ENCODE measurements at regions not wholly inside any gene's neighbourhood (a gene's known extent, or its start where the extent isn't known, plus 50 kb on each side); places are given as distances from the start of the nearest gene placed in this dataset.

- H3K4me1 ChIP-seq (ENCODE audit: control insufficient read depth, insufficient read depth, low read length), result no peaks in the 10 kb centered on the region
- H3K36me3 ChIP-seq (ENCODE audit: insufficient read depth, low read length), result no peaks in the 10 kb centered on the region
- no peaks in the 10 kb centered on the region for H3K9me3 ChIP-seq (replicated peaks; ENCODE audit: low read length)
- no peak overlapping the region for H3K4me3 ChIP-seq (ENCODE audit: low read length)
- no peaks in the 10 kb centered on the region for H3K27me3 ChIP-seq (ENCODE audit: control insufficient read depth, insufficient read depth, low read length)
- no peak overlapping the region for H3K9ac ChIP-seq (ENCODE audit: low read depth, low read length)
- H3K4me2 ChIP-seq (ENCODE audit: low read length), result no peak overlapping the region
Observed at GRCh38 chr4:11768251-11768972, 339.7 kb upstream of the HS3ST1 start.

- Histone ChIP-seq H3K36me3 (ENCODE audit: insufficient read depth, low read length) (no peaks in the 10 kb centered on the region), H3K4me2 (ENCODE audit: low read length) (no peak overlapping the region)
Observed at GRCh38 chr4:11765849-11766453, 337.3 kb upstream of the HS3ST1 start.

GRCh38 chr4:11748164-11748872 is 319.6 kb upstream of the HS3ST1 start:
- no peaks in the 10 kb centered on the region for H3K36me3 ChIP-seq (ENCODE audit: insufficient read depth, low read length)
- no peaks in the 10 kb centered on the region for H3K9me3 ChIP-seq (replicated peaks; ENCODE audit: low read length)
- H3K9ac ChIP-seq (ENCODE audit: low read depth, low read length), result peak overlapping the region; percentile 43
- peaks cover 36% of the 10 kb centered on the region for H3K4me1 ChIP-seq (ENCODE audit: control insufficient read depth, insufficient read depth, low read length)
- no peaks in the 10 kb centered on the region for H3K27me3 ChIP-seq (ENCODE audit: control insufficient read depth, insufficient read depth, low read length)
- H3K4me2 ChIP-seq (ENCODE audit: low read length), result peak overlapping the region; percentile 71
- H3K4me3 ChIP-seq (ENCODE audit: low read length), result peak overlapping the region; percentile 46

More at GRCh38 chr4:11765849-11766453, 337.3 kb upstream of the HS3ST1 start:
- H3K9ac ChIP-seq (ENCODE audit: low read depth, low read length), result no peak overlapping the region
- H3K27me3 ChIP-seq (ENCODE audit: control insufficient read depth, insufficient read depth, low read length), result no peaks in the 10 kb centered on the region
- H3K9me3 ChIP-seq (replicated peaks; ENCODE audit: low read length), result no peaks in the 10 kb centered on the region
- no peak overlapping the region for H3K4me3 ChIP-seq (ENCODE audit: low read length)
- no peaks in the 10 kb centered on the region for H3K4me1 ChIP-seq (ENCODE audit: control insufficient read depth, insufficient read depth, low read length)

DNA sequence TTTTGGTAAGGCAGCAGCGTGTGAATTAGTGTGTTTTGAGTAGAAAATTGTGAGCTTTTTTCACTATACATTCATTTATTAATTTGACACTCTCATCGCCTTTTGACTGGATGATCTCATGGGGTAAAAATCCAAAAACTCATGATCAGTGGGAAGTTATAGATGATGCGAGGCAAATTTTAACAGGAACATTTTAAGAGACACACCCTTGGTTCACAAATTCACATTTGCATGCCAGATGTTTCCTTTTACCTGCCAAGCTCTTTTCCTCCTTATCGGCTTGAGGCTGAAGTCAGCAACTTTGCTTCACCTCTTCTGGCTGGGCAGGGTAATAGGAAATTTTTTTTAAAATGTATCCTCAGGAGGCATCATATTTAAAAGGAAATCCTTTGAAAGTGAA is 318.0 kb upstream of the HS3ST1 start:
- Histone ChIP-seq H3K4me1 (ENCODE audit: control insufficient read depth, insufficient read depth, low read length) (peaks cover 43% of the 10 kb centered on the region), H3K9ac (ENCODE audit: low read depth, low read length) (no peak overlapping the region), H3K27me3 (ENCODE audit: control insufficient read depth, insufficient read depth, low read length) (no peaks in the 10 kb centered on the region), H3K4me2 (ENCODE audit: low read length) (no peak overlapping the region), H3K9me3 (replicated peaks; ENCODE audit: low read length) (no peaks in the 10 kb centered on the region), H3K36me3 (ENCODE audit: insufficient read depth, low read length) (no peaks in the 10 kb centered on the region), H3K4me3 (ENCODE audit: low read length) (no peak overlapping the region)

DNA sequence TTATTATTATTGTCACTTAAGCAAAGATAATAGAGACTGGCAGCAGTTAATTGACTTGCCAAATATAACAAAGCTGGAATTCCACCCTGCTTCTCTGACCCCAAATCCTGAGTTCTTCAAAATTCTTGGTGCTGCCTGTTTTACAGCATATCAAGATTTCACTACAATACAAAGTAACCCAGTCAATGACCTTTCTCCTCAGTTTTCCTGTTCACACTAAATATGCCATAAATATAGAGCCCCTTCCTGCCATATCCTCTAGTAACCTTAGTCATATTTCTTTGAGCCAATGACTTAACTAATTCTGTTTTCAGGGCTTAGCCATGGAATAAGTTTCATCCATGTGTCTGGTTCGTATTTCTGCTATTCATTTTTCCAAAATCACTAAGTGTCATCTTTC is 315.3 kb upstream of the HS3ST1 start:
- Histone ChIP-seq H3K9me3 (replicated peaks; ENCODE audit: low read length) (no peaks in the 10 kb centered on the region), H3K36me3 (ENCODE audit: insufficient read depth, low read length) (no peaks in the 10 kb centered on the region), H3K4me3 (ENCODE audit: low read length) (no peak overlapping the region), H3K4me1 (ENCODE audit: control insufficient read depth, insufficient read depth, low read length) (peaks cover 43% of the 10 kb centered on the region), H3K27me3 (ENCODE audit: control insufficient read depth, insufficient read depth, low read length) (no peaks in the 10 kb centered on the region), H3K9ac (ENCODE audit: low read depth, low read length) (no peak overlapping the region), H3K4me2 (ENCODE audit: low read length) (peak overlapping the region; percentile 11)

DNA sequence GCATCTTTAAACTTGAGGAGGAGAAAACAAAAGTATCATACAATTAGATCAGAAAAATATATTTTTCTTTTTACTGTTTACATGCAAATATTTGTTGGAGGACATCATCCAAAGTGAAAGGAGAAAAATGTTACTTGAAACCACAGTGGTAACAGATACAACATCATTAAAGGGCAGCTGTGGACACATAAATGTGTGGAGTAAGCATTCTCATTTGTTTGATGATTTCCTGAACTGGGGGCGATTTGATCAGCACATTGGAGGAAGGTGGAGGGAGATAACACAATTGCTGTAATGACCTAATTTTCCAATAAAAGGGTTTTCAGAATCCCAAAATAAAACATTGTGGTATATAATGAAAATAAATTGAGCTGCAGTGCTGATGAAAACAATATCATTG is 314.5 kb upstream of the HS3ST1 start:
- peaks cover 40% of the 10 kb centered on the region for H3K4me1 ChIP-seq (ENCODE audit: control insufficient read depth, insufficient read depth, low read length)
- H3K9ac ChIP-seq (ENCODE audit: low read depth, low read length), result no peak overlapping the region
- no peak overlapping the region for H3K4me3 ChIP-seq (ENCODE audit: low read length)
- peak overlapping the region; percentile 11 for H3K4me2 ChIP-seq (ENCODE audit: low read length)
- no peaks in the 10 kb centered on the region for H3K9me3 ChIP-seq (replicated peaks; ENCODE audit: low read length)
- H3K36me3 ChIP-seq (ENCODE audit: insufficient read depth, low read length), result no peaks in the 10 kb centered on the region
- no peaks in the 10 kb centered on the region for H3K27me3 ChIP-seq (ENCODE audit: control insufficient read depth, insufficient read depth, low read length)

DNA sequence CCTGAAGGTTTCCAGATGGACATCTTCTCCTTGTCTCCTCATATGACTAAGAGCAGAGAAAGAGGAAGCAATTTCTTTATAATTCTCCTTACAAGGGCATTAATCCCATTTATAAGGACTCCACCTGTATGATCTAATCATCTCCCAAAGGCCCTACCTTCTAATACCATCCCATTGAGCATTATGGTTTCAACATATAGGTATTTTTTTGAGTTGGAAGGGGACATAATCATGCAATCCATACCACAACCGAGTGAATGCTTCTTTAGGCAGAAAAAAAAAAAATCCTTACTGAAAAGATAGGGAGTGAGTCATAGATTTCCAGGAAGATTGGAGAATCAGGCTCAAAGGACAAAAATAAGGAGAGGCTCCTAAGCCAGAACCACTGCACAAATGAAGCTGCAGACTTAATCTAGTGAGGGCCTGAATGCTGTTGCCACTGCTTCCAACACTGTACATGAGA is 312.5 kb upstream of the HS3ST1 start:
- Histone ChIP-seq H3K9me3 (replicated peaks; ENCODE audit: low read length) (no peaks in the 10 kb centered on the region), H3K4me2 (ENCODE audit: low read length) (no peak overlapping the region), H3K4me3 (ENCODE audit: low read length) (no peak overlapping the region), H3K9ac (ENCODE audit: low read depth, low read length) (no peak overlapping the region), H3K27me3 (ENCODE audit: control insufficient read depth, insufficient read depth, low read length) (no peaks in the 10 kb centered on the region), H3K4me1 (ENCODE audit: control insufficient read depth, insufficient read depth, low read length) (peaks cover 25% of the 10 kb centered on the region), H3K36me3 (ENCODE audit: insufficient read depth, low read length) (no peaks in the 10 kb centered on the region)

GRCh38 chr4:11739992-11740391 is 311.3 kb upstream of the HS3ST1 start:
- Histone ChIP-seq H3K27me3 (ENCODE audit: control insufficient read depth, insufficient read depth, low read length) (no peaks in the 10 kb centered on the region), H3K9me3 (replicated peaks; ENCODE audit: low read length) (no peaks in the 10 kb centered on the region), H3K4me2 (ENCODE audit: low read length) (no peak overlapping the region), H3K36me3 (ENCODE audit: insufficient read depth, low read length) (no peaks in the 10 kb centered on the region), H3K9ac (ENCODE audit: low read depth, low read length) (no peak overlapping the region), H3K4me1 (ENCODE audit: control insufficient read depth, insufficient read depth, low read length) (peaks cover 25% of the 10 kb centered on the region), H3K4me3 (ENCODE audit: low read length) (no peak overlapping the region)

DNA sequence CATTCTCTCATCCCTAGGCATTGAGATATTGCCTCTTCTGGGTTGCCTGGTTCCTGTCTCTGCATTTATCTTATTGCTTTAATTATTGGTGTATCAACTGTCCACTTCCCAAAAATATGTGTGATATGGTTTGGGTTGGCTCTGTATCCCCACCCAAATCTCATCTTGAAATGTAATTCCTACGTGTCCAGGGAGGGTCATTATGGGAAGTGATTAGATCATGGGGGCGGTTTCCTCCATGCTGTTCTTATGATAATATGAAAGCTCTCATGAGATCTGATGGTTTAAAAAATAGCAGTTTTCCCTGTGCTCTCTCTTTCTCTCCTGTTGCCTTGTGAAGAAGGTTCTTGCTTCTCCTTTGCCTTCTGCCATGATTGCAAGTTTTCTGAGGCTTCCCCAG is 308.3 kb upstream of the HS3ST1 start:
- Histone ChIP-seq H3K4me2 (ENCODE audit: low read length) (no peak overlapping the region), H3K27me3 (ENCODE audit: control insufficient read depth, insufficient read depth, low read length) (no peaks in the 10 kb centered on the region), H3K9me3 (replicated peaks; ENCODE audit: low read length) (no peaks in the 10 kb centered on the region), H3K36me3 (ENCODE audit: insufficient read depth, low read length) (no peaks in the 10 kb centered on the region), H3K4me1 (ENCODE audit: control insufficient read depth, insufficient read depth, low read length) (peaks cover 10% of the 10 kb centered on the region), H3K4me3 (ENCODE audit: low read length) (no peak overlapping the region), H3K9ac (ENCODE audit: low read depth, low read length) (no peak overlapping the region)

DNA sequence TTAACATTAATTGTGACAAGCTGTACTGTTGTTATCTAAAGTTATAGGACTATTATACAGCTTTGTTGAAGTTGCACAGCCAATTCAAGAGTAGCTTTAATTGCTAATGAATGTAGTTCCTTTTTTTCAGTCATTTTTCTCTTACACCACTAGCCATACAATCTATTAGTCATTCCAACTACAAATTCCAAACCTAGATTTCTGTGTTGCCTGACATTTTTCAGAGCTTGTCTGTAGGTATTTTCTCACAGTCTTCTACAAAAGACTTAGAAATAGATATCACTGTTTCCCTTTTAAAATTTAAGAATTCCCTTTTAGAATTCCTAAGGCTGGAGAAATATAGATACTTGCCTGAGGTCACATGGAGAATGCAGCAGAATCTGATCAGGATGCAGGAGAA is 307.0 kb upstream of the HS3ST1 start:
- Histone ChIP-seq H3K4me1 (ENCODE audit: control insufficient read depth, insufficient read depth, low read length) (peaks cover 4% of the 10 kb centered on the region), H3K9ac (ENCODE audit: low read depth, low read length) (no peak overlapping the region), H3K4me3 (ENCODE audit: low read length) (no peak overlapping the region), H3K36me3 (ENCODE audit: insufficient read depth, low read length) (no peaks in the 10 kb centered on the region), H3K9me3 (replicated peaks; ENCODE audit: low read length) (no peaks in the 10 kb centered on the region), H3K27me3 (ENCODE audit: control insufficient read depth, insufficient read depth, low read length) (no peaks in the 10 kb centered on the region), H3K4me2 (ENCODE audit: low read length) (no peak overlapping the region)

- Histone ChIP-seq H3K36me3 (ENCODE audit: insufficient read depth, low read length) (no peaks in the 10 kb centered on the region), H3K9me3 (replicated peaks; ENCODE audit: low read length) (no peaks in the 10 kb centered on the region), H3K27me3 (ENCODE audit: control insufficient read depth, insufficient read depth, low read length) (no peaks in the 10 kb centered on the region), H3K4me3 (ENCODE audit: low read length) (no peak overlapping the region), H3K4me2 (ENCODE audit: low read length) (no peak overlapping the region), H3K9ac (ENCODE audit: low read depth, low read length) (no peak overlapping the region), H3K4me1 (ENCODE audit: control insufficient read depth, insufficient read depth, low read length) (no peaks in the 10 kb centered on the region)
Observed at GRCh38 chr4:11732155-11732554, 303.5 kb upstream of the HS3ST1 start.
